Type B pancreatic cell (in vitro differentiated cells): ENCODE measurements at regions not wholly inside any gene's neighbourhood (a gene's known extent, or its start where the extent isn't known, plus 50 kb on each side); places are given as distances from the start of the nearest gene placed in this dataset.
"Not testable (repeated sequence)": the region's sequence is repeated elsewhere in the genome, so short reads cannot be mapped to it uniquely, and the experiment has no call there.

ENCODE experiments used
- DNase-seq: peaks from one replicate; pipeline ENCODE4 v3.0.0; 2021; ENCODE audit warnings: mixed read lengths; ENCODE audit not compliant: unreplicated experiment; ENCODE audit errors: extremely low spot score
- H3K27ac Mint-ChIP-seq: 2 replicates; pipeline ENCODE4 v1.8.0; 2021; ENCODE audit warnings: mild to moderate bottlenecking, mixed read lengths
- H3K27me3 Mint-ChIP-seq: 2 replicates; pipeline ENCODE4 v1.8.0; 2021; ENCODE audit warnings: mixed read lengths
- H3K36me3 Mint-ChIP-seq: 2 replicates; pipeline ENCODE4 v1.8.0; 2021; ENCODE audit warnings: mixed read lengths
- H3K4me1 Mint-ChIP-seq: one replicate; pipeline ENCODE4 v1.8.0; 2021; ENCODE audit warnings: mixed read lengths; ENCODE audit not compliant: unreplicated experiment
- H3K4me3 Mint-ChIP-seq: 2 replicates; pipeline ENCODE4 v1.8.0; 2021; ENCODE audit warnings: mild to moderate bottlenecking, mixed read lengths
- H3K9me3 Mint-ChIP-seq: 2 replicates; pipeline ENCODE4 v1.8.0; 2021; ENCODE audit warnings: mixed read lengths
- TF ChIP-seq, protein P1 (sequence below): fragments of 200-600 bp; sonication (generic); conservative IDR thresholded peaks from 2 replicates; pipeline ENCODE4 v1.5.0; 2021; ENCODE audit warnings: antibody characterized with exemption, mild to moderate bottlenecking

DNA sequence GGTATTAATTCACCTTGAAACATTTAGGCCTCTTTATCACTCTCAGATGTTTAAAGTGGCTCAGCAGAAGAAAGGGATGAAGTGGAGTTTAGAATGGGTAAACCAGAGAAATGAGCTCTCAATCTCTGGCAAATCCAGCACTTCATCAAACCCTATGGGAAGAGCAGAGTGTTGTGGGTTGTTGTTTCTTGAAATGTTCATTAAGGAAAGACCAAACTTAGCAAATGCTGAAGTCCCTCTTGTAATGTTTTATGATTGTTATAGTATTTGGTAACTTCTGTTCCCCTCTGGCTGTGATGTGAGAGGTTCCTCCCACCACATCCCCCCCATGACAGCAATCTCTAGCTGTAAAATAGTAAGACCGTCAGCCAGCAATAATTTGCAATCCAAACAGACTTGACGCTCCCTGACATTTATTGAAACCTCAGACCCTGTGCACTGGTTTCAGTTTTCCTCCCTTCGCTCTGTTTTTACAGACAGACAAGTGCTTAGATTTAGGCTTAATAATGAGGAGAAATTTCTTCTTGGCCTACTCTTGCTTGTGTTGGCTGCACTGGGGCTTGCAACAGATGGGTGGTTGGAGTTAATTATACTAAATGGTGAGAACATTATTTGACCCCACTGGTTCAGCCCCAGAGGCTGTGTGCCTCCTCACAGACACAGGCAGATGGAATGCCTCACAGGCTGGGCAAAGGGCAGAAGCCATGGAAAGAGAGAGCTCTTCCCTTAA, 609.4 kb upstream of the SOX9 start:
- H3K27me3 Mint-ChIP-seq, result peaks cover 12% of the 10 kb centered on the region
- H3K4me1 Mint-ChIP-seq, result peaks cover 10% of the 10 kb centered on the region
- H3K9me3 Mint-ChIP-seq, result no peaks in the 10 kb centered on the region
- no peaks in the 10 kb centered on the region for H3K36me3 Mint-ChIP-seq
- no peak overlapping the region for H3K27ac Mint-ChIP-seq
- H3K4me3 Mint-ChIP-seq, result no peak overlapping the region
- no peak for DNase-seq
- TF ChIP-seq, protein P1, sequence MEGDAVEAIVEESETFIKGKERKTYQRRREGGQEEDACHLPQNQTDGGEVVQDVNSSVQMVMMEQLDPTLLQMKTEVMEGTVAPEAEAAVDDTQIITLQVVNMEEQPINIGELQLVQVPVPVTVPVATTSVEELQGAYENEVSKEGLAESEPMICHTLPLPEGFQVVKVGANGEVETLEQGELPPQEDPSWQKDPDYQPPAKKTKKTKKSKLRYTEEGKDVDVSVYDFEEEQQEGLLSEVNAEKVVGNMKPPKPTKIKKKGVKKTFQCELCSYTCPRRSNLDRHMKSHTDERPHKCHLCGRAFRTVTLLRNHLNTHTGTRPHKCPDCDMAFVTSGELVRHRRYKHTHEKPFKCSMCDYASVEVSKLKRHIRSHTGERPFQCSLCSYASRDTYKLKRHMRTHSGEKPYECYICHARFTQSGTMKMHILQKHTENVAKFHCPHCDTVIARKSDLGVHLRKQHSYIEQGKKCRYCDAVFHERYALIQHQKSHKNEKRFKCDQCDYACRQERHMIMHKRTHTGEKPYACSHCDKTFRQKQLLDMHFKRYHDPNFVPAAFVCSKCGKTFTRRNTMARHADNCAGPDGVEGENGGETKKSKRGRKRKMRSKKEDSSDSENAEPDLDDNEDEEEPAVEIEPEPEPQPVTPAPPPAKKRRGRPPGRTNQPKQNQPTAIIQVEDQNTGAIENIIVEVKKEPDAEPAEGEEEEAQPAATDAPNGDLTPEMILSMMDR, result no peak

DNA sequence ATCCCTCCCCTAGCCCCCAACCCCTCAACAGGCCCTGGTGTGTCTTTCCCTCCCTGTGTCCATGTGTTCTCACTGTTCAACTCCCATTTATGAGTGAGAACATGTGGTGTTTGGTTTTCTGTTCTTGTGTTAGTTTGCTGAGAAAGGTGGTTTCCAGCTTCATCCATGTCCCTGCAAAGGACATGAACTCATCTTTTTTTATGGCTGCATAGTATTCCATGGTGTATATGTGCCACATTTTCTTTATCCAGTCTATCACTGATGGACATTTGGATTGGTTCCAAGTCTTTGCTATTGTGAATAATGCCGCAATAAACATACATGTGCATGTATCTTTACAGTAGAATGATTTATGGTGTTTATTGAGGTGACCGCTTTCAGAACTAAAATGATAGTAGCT, 607.1 kb upstream of the SOX9 start:
- not testable (repeated sequence) for H3K4me3 Mint-ChIP-seq

DNA sequence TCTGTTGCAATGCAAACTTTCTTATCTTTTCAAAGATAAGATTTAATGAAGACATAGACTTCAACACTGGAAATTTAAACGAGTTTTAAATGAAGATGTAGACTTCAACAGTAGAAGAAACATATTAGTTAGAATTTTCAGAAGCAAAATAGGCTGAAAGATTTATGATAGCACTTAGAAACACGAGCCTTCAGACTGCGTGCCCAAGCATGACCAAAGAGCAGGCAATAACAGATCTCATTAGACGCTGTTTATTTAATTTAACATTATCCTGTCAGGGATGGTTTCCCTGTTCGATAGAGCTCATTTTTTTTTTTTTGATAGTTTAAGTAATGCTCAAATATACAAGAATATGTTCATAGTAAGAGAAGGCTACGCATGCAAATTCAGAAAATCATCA, 604.7 kb upstream of the SOX9 start:
- Mint-ChIP-seq H3K9me3 (no peaks in the 10 kb centered on the region), H3K4me1 (peaks cover 7% of the 10 kb centered on the region), H3K4me3 (no peak overlapping the region), H3K27me3 (peaks cover 3% of the 10 kb centered on the region), H3K27ac (no peak overlapping the region), H3K36me3 (no peaks in the 10 kb centered on the region)
- DNase-seq, result no peak
- TF ChIP-seq, protein P1, result no peak

More for the DNA sequence above, 607.1 kb upstream of the SOX9 start:
- not testable (repeated sequence) for H3K9me3 Mint-ChIP-seq, DNase-seq, H3K27me3 Mint-ChIP-seq, H3K27ac Mint-ChIP-seq, H3K36me3 Mint-ChIP-seq
- H3K4me1 Mint-ChIP-seq, result peaks cover 10% of the 10 kb centered on the region

DNA sequence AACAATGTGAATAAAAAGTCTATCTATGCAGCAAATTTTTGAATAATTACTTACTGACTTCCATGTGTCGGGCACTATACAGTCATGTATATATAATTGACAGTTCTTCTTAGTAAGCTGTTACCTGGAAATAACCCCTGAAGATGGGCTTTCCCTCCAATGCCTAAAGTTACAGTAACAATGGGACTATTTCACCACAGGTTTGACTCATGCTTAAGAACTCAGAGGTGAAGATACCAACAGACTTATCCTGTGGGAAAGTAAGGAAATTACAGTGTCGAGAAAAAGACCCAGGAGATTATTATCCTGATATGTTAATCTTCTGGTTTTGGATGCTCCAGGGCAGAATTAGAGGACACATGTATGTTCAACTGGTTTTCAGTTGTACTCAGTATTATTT, 601.5 kb upstream of the SOX9 start:
- Mint-ChIP-seq H3K4me3 (no peak overlapping the region), H3K4me1 (no peaks in the 10 kb centered on the region), H3K9me3 (no peaks in the 10 kb centered on the region), H3K27me3 (peaks cover 6% of the 10 kb centered on the region), H3K36me3 (no peaks in the 10 kb centered on the region), H3K27ac (no peak overlapping the region)
- TF ChIP-seq, protein P1, result no peak
- DNase-seq, result no peak

DNA sequence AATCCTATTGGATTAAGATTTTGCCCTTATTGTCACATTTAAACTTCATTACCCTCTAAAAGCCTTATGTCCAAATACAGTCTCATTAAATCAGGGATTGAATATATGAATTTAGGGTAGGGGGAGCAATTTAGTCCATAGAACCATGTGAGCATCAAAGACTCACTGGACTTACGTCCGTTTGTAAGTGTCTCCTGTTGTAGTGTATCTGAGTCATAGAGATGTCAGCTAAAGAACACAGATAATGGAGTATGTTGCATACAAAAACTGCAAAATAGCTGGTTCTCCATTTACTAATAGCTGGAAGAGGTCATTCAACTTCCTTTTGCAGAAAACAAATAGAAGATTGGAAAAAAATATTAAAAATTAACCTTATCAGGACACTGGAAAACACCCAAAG, 599.1 kb upstream of the SOX9 start:
- H3K27ac Mint-ChIP-seq, result no peak overlapping the region
- DNase-seq, result no peak
- TF ChIP-seq, protein P1, result no peak
- H3K9me3 Mint-ChIP-seq, result no peaks in the 10 kb centered on the region
- H3K27me3 Mint-ChIP-seq, result peaks cover 3% of the 10 kb centered on the region
- no peak overlapping the region for H3K4me3 Mint-ChIP-seq
- no peaks in the 10 kb centered on the region for H3K36me3 Mint-ChIP-seq
- H3K4me1 Mint-ChIP-seq, result no peaks in the 10 kb centered on the region

DNA sequence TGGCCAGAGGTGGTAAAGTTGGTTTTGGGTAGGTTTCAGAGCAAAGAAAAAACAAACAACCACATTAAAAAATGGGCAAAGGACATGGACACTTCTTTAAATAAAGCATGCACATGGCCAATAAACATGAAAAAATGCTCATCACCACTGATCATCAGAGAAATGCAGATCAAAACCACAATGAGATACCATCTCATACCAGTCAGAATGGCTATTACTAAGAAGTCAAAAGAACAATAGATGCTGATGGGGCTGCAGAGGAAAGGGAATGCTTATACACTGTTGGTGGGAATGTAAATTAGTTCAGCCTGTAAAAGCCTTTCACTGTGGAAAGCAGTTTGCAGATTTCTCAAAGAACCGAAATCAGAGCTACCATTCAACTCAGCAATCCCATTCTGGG, 598.4 kb upstream of the SOX9 start:
- DNase-seq, result no peak
- Mint-ChIP-seq H3K4me1 (no peaks in the 10 kb centered on the region), H3K4me3 (no peak overlapping the region), H3K27me3 (peaks cover 7% of the 10 kb centered on the region), H3K36me3 (no peaks in the 10 kb centered on the region), H3K27ac (no peak overlapping the region), H3K9me3 (peaks cover 5% of the 10 kb centered on the region)
- TF ChIP-seq, protein P1, result no peak
